GM23248 (cell line): ENCODE measurements at regions not wholly inside any gene's neighbourhood (a gene's known extent, or its start where the extent isn't known, plus 50 kb on each side); places are given as distances from the start of the nearest gene placed in this dataset.

ENCODE experiments used
- EZH2 ChIP-seq: fragments of 200-600 bp; sonication (generic); IDR thresholded peaks from 2 replicates; pipeline ENCODE4 v1.6.1; 2018; ENCODE audit warnings: antibody characterized with exemption, mild to moderate bottlenecking; ENCODE audit not compliant: insufficient read depth, poor library complexity, severe bottlenecking
- EZH2phosphoT487 ChIP-seq: fragments of 200-600 bp; sonication (generic); IDR thresholded peaks from 2 replicates; pipeline ENCODE4 v1.6.1; 2018; ENCODE audit warnings: antibody characterized with exemption, moderate library complexity, mild to moderate bottlenecking, low read depth; ENCODE audit not compliant: insufficient read depth

- TF ChIP-seq EZH2 (no peak), EZH2phosphoT487 (no peak)
These were observed 292.8 kb upstream of the RGS18 start for GRCh38 chr1:191865479-191865878.
